ENCODE measurements at regions not wholly inside any gene's neighbourhood (a gene's known extent, or its start where the extent isn't known, plus 50 kb on each side); places are given as distances from the start of the nearest gene placed in this dataset.

DNA sequence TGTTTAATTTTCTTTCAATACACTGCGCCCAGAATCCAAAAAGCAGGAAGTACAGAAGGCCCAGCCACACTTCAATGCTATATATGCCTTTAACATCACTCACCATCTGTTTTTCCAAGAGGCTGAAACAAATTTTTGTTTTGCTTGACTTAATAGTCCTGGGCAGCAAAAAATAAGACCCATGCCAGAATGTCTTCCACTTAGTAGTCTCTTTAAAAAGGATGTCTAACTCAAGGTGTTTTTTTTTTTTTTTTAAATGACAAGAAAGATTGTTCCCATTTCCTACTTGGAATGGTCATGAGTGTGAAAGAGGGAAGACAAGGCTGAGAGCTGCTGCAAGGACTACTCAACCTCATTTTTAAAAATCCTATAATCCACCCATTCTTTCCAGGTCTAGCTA is 590.3 kb upstream of the SGO1 start:
- TF ChIP-seq POLR2A (IDR thresholded peaks at IDR 0.05): no peak
- TF ChIP-seq, protein P1, sequence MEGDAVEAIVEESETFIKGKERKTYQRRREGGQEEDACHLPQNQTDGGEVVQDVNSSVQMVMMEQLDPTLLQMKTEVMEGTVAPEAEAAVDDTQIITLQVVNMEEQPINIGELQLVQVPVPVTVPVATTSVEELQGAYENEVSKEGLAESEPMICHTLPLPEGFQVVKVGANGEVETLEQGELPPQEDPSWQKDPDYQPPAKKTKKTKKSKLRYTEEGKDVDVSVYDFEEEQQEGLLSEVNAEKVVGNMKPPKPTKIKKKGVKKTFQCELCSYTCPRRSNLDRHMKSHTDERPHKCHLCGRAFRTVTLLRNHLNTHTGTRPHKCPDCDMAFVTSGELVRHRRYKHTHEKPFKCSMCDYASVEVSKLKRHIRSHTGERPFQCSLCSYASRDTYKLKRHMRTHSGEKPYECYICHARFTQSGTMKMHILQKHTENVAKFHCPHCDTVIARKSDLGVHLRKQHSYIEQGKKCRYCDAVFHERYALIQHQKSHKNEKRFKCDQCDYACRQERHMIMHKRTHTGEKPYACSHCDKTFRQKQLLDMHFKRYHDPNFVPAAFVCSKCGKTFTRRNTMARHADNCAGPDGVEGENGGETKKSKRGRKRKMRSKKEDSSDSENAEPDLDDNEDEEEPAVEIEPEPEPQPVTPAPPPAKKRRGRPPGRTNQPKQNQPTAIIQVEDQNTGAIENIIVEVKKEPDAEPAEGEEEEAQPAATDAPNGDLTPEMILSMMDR (IDR thresholded peaks at IDR 0.05): no peak

All from thyroid gland (tissue), 4 donors.